H1 (cell line): ENCODE measurements at regions not wholly inside any gene's neighbourhood (a gene's known extent, or its start where the extent isn't known, plus 50 kb on each side); places are given as distances from the start of the nearest gene placed in this dataset.

Source experiments
- BCL11A ChIP-seq, 2 experiments: IDR thresholded peaks; one replicate each; pipeline ENCODE4 v1.6.1; 2011; ENCODE audit warnings: low read depth in 2 of 2, low read length in 2 of 2, mild to moderate bottlenecking in 2 of 2
- CBX5 ChIP-seq: fragments of 300-800, 300-1000 bp; sonication (generic); IDR thresholded peaks from 2 replicates; pipeline ENCODE4 v1.7.1; 2016; ENCODE audit warnings: antibody characterized with exemption, low read length, low read depth
- CEBPB ChIP-seq: IDR thresholded peaks from 2 replicates; pipeline ENCODE4 v1.6.1; 2012; ENCODE audit warnings: low read depth, low read length
- CTCF ChIP-seq, 3 experiments: IDR thresholded peaks; 1 replicate in 2 of 3; 2 replicates in 1 of 3; pipeline versions ENCODE4 v1.5.1 to v1.6.1; 2011; ENCODE audit warnings: low read length in 3 of 3, mild to moderate bottlenecking in 3 of 3, inconsistent platforms in 2 of 3, low read depth in 1 of 3, moderate library complexity in 1 of 3; ENCODE audit not compliant: insufficient read depth in 1 of 3; ENCODE audit errors: control extremely low read depth in 1 of 3
- EGR1 ChIP-seq: IDR thresholded peaks from 2 replicates; pipeline ENCODE4 v1.6.1; 2011; ENCODE audit warnings: low read depth, low read length, borderline replicate concordance
- EP300 ChIP-seq, 2 experiments: IDR thresholded peaks; 1 replicate in 1 of 2; 2 replicates in 1 of 2; pipeline ENCODE4 v1.6.1; 2011 to 2012; ENCODE audit warnings: low read depth in 2 of 2, low read length in 2 of 2, mild to moderate bottlenecking in 2 of 2, borderline replicate concordance in 1 of 2, inconsistent platforms in 1 of 2, moderate library complexity in 1 of 2
- GABPA ChIP-seq: IDR thresholded peaks from 2 replicates; pipeline ENCODE4 v1.6.1; 2011; ENCODE audit warnings: mild to moderate bottlenecking, low read length, moderate library complexity, borderline replicate concordance; ENCODE audit not compliant: insufficient read depth
- POLR2A ChIP-seq, 2 experiments: IDR thresholded peaks; 1 replicate in 1 of 2; 2 replicates in 1 of 2; pipeline ENCODE4 v1.6.1; 2011; ENCODE audit warnings: low read depth in 2 of 2, low read length in 2 of 2, mild to moderate bottlenecking in 2 of 2; ENCODE audit errors: control extremely low read depth in 1 of 2
- RBBP5 ChIP-seq: IDR thresholded peaks from 2 replicates; pipeline ENCODE4 v1.7.1; 2012; ENCODE audit warnings: low read depth, mild to moderate bottlenecking, inconsistent platforms, low read length, moderate library complexity, borderline replicate concordance
- USF2 ChIP-seq: IDR thresholded peaks from 2 replicates; pipeline ENCODE4 v1.6.1; 2011; ENCODE audit warnings: low read length, improper control_type of control experiment
- ZNF274 ChIP-seq: IDR thresholded peaks from 2 replicates; pipeline ENCODE4 v1.7.0; 2012; ENCODE audit warnings: low read length, borderline replicate concordance; ENCODE audit errors: extremely low read depth

- TF ChIP-seq RBBP5 (no peak), POLR2A (IDR thresholded peaks at IDR 0.05; ENCODE audit: control extremely low read depth in 1 of 2, low read depth in 2 of 2, low read length in 2 of 2) (no peak), CTCF (IDR thresholded peaks at IDR 0.05; ENCODE audit: control extremely low read depth in 1 of 3, insufficient read depth in 1 of 3, low read depth in 1 of 3, low read length in 3 of 3) (no peak), EGR1 (no peak), CEBPB (no peak), CBX5 (no peak), GABPA (no peak), EP300 (IDR thresholded peaks at IDR 0.05; ENCODE audit: borderline replicate concordance in 1 of 2, low read depth in 2 of 2, low read length in 2 of 2) (no peak), USF2 (no peak), BCL11A (IDR thresholded peaks at IDR 0.05; ENCODE audit: low read depth in 2 of 2, low read length in 2 of 2) (no peak), ZNF274 (no peak)
Observed at GRCh38 chr1:177739780-177740179, 230.1 kb downstream of the SEC16B start.
